A549 (cell line): ENCODE measurements at regions not wholly inside any gene's neighbourhood (a gene's known extent, or its start where the extent isn't known, plus 50 kb on each side); places are given as distances from the start of the nearest gene placed in this dataset.

ENCODE experiments used
- ATAC-seq, 2 experiments: fragments of 200-7000 bp in 1 of 2; fragments of >200 bp in 1 of 2; cut with Nextera tagmentation in 1 of 2; cut with Tn5 transposase in 1 of 2; 3 replicates each; pipeline versions ENCODE4 v1.8.0 to v1.9.1; 2018 to 2020; ENCODE audit warnings: mild to moderate bottlenecking in 1 of 2, moderate library complexity in 1 of 2
- CTCF ChIA-PET: fragments of 300-600 bp; sonication (Branson Sonifier 250); formaldehyde crosslinking; extraction: SDS; loops from one replicate; lab custom pipeline; 2021; ENCODE audit warnings: antibody characterized with exemption, inconsistent platforms; lab: Yijun Ruan, JAX
- POLR2A ChIA-PET: fragments of 350-600 bp; formaldehyde crosslinking; extraction: SDS; loops from one replicate; lab custom pipeline; 2021; ENCODE audit warnings: antibody characterized with exemption, inconsistent platforms; lab: Yijun Ruan, JAX
- DNase-seq, 2 experiments: peaks; one replicate each; pipeline versions ENCODE4 v3.0.0 to v3.0.0-alpha.2; 2011 to 2016; ENCODE audit warnings: low read depth in 1 of 2, low spot score in 1 of 2
- FAIRE-seq: peaks from 2 replicates; lab custom pipeline; 2011; peaks lifted over from hg19 to GRCh38; lab: Jason Lieb, UNC
- H3K27ac ChIP-seq, 2 experiments: fragments of >200 bp; sonication (Bioruptor Twin); formaldehyde crosslinking; 3 replicates each; pipeline ENCODE4 v1.5.1; 2016 to 2017
- H3K4me1 ChIP-seq: fragments of >200 bp; sonication (Bioruptor Twin); formaldehyde crosslinking; 3 replicates; pipeline ENCODE4 v1.6.1; 2016
- H3K4me2 ChIP-seq: fragments of >200 bp; sonication (Bioruptor Twin); formaldehyde crosslinking; 3 replicates; pipeline ENCODE4 v1.6.1; 2016
- H3K4me3 ChIP-seq: fragments of >200 bp; sonication (Bioruptor Twin); formaldehyde crosslinking; 3 replicates; pipeline ENCODE4 v1.5.1; 2016
- H3K9me3 ChIP-seq: fragments of >200 bp; sonication (Bioruptor Twin); formaldehyde crosslinking; 3 replicates; pipeline ENCODE4 v1.6.1; 2016
- ATOH8 ChIP-seq: fragments of 250-450 bp; sonication (Bioruptor Pico); IDR thresholded peaks from 2 replicates; pipeline ENCODE4 v1.5.0; 2020; ENCODE audit warnings: low read depth, mild to moderate bottlenecking, moderate library complexity
- CBX2 ChIP-seq: fragments of 200-600 bp; sonication (generic); IDR thresholded peaks from 2 replicates; pipeline ENCODE4 v1.6.1; 2016; ENCODE audit warnings: low read depth, mild to moderate bottlenecking, borderline replicate concordance
- CBX8 ChIP-seq: fragments of 200-600 bp; sonication (generic); IDR thresholded peaks from 2 replicates; pipeline ENCODE4 v1.6.1; 2016
- CEBPB ChIP-seq, 2 experiments: fragments of >200 bp in 1 of 2; sonication (Bioruptor Twin) in 1 of 2; formaldehyde crosslinking in 1 of 2; IDR thresholded peaks; 2 replicates each; pipeline ENCODE4 v1.6.1; 2012 to 2016
- CHD2 ChIP-seq: fragments of 150-350 bp; IDR thresholded peaks from 2 replicates; pipeline ENCODE4 v1.6.1; 2014; ENCODE audit warnings: low read length; ENCODE audit not compliant: partially characterized antibody
- EHF ChIP-seq: fragments of 250-450 bp; sonication (Bioruptor Pico); IDR thresholded peaks from 2 replicates; pipeline ENCODE4 v1.5.0; 2020; ENCODE audit warnings: mild to moderate bottlenecking
- EHMT2 ChIP-seq: fragments of 200-600 bp; sonication (generic); IDR thresholded peaks from 2 replicates; pipeline ENCODE4 v1.6.1; 2016; ENCODE audit warnings: antibody characterized with exemption, low read depth, mild to moderate bottlenecking, moderate library complexity
- ESRRA ChIP-seq: fragments of 150-350 bp; IDR thresholded peaks from 2 replicates; pipeline ENCODE4 v1.6.1; 2014; ENCODE audit warnings: mild to moderate bottlenecking, low read length, borderline replicate concordance
- FOSL2 ChIP-seq, 2 experiments: fragments of 450-650 bp in 1 of 2; fragments of >200 bp in 1 of 2; sonication (Bioruptor Twin) in 1 of 2; formaldehyde crosslinking; IDR thresholded peaks; 2 replicates each; pipeline versions ENCODE4 v1.5.0 to v1.6.1; 2016 to 2020; ENCODE audit warnings: mild to moderate bottlenecking in 1 of 2, moderate library complexity in 1 of 2
- HES2 ChIP-seq: fragments of >200 bp; sonication (Bioruptor Twin); formaldehyde crosslinking; IDR thresholded peaks from 2 replicates; pipeline ENCODE4 v1.6.1; 2016
- HMGXB4 ChIP-seq: fragments of 250-450 bp; sonication (Bioruptor Pico); IDR thresholded peaks from 2 replicates; pipeline ENCODE4 v1.5.0; 2021; ENCODE audit warnings: mild to moderate bottlenecking, moderate library complexity, borderline replicate concordance
- HOXA7 ChIP-seq: fragments of 250-450 bp; sonication (Bioruptor Pico); IDR thresholded peaks from 2 replicates; pipeline ENCODE4 v1.5.0; 2020; ENCODE audit warnings: mild to moderate bottlenecking, moderate library complexity
- KDM1A ChIP-seq: fragments of 200-600 bp; sonication (generic); IDR thresholded peaks from 2 replicates; pipeline ENCODE4 v1.6.1; 2016; ENCODE audit warnings: low read depth, mild to moderate bottlenecking
- KDM5A ChIP-seq: fragments of 200-600 bp; sonication (generic); IDR thresholded peaks from 2 replicates; pipeline ENCODE4 v1.6.1; 2016; ENCODE audit warnings: antibody characterized with exemption, mild to moderate bottlenecking
- MAFK ChIP-seq: fragments of 450-650 bp; IDR thresholded peaks from 2 replicates; pipeline ENCODE4 v1.6.1; 2014; ENCODE audit not compliant: partially characterized antibody
- NPAS2 ChIP-seq: fragments of 250-450 bp; sonication (Bioruptor Pico); IDR thresholded peaks from 2 replicates; pipeline ENCODE4 v1.8.0; 2022; ENCODE audit warnings: mild to moderate bottlenecking, moderate library complexity, borderline replicate concordance
- PBX3 ChIP-seq: IDR thresholded peaks from 2 replicates; pipeline ENCODE4 v1.6.1; 2012
- PHF8 ChIP-seq: fragments of 200-600 bp; sonication (generic); IDR thresholded peaks from 2 replicates; pipeline ENCODE4 v1.6.1; 2016; ENCODE audit warnings: low read depth, mild to moderate bottlenecking, antibody characterized with exemption, moderate library complexity, borderline replicate concordance
- POLR2A ChIP-seq: IDR thresholded peaks from 2 replicates; pipeline ENCODE4 v1.6.1; 2012; ENCODE audit warnings: mild to moderate bottlenecking, low read length
- POLR2AphosphoS2 ChIP-seq: conservative IDR thresholded peaks from 2 replicates; pipeline ENCODE4 v1.6.1; 2012; ENCODE audit warnings: low read length, improper control_type of control experiment, inconsistent platforms
- RAD21 ChIP-seq, 2 experiments: fragments of >200 bp in 1 of 2; sonication (Bioruptor Twin) in 1 of 2; formaldehyde crosslinking in 1 of 2; IDR thresholded peaks in 1 of 2; conservative IDR thresholded peaks in 1 of 2; 2 replicates in 1 of 2; 3 replicates in 1 of 2; pipeline ENCODE4 v1.6.1; 2012 to 2018; ENCODE audit warnings: inconsistent platforms in 1 of 2
- RARB ChIP-seq: fragments of 250-450 bp; sonication (Bioruptor Pico); IDR thresholded peaks from 2 replicates; pipeline ENCODE4 v1.8.0; 2021; ENCODE audit warnings: mild to moderate bottlenecking, moderate library complexity
- TFCP2L1 ChIP-seq: fragments of 250-450 bp; sonication (Bioruptor Pico); IDR thresholded peaks from 2 replicates; pipeline ENCODE4 v1.5.0; 2021; ENCODE audit warnings: mild to moderate bottlenecking
- USF2 ChIP-seq: fragments of 450-650 bp; IDR thresholded peaks from 2 replicates; pipeline ENCODE4 v1.6.1; 2014; ENCODE audit warnings: antibody characterized with exemption
- ZC3H11A ChIP-seq: fragments of 450-650 bp; IDR thresholded peaks from 2 replicates; pipeline ENCODE4 v1.6.1; 2014; ENCODE audit warnings: antibody characterized with exemption, mild to moderate bottlenecking
- ZFP36 ChIP-seq: fragments of 450-650 bp; IDR thresholded peaks from 2 replicates; pipeline ENCODE4 v1.6.1; 2014; ENCODE audit warnings: borderline replicate concordance; ENCODE audit not compliant: partially characterized antibody
- WGBS: methylation state at CpG from one replicate; pipeline ENCODE4 v1.1.6; 2017; ENCODE audit errors: missing lambda C conversion rate; 5-methylcytosine and 5-hydroxymethylcytosine counted together

GRCh38 chr1:213641312-213641711 is 346.5 kb upstream of the PROX1 start:
- Histone ChIP-seq H3K27ac (no peak overlapping the region), H3K4me2 (no peak overlapping the region), H3K4me1 (no peaks in the 10 kb centered on the region), H3K9me3 (no peaks in the 10 kb centered on the region), H3K4me3 (no peak overlapping the region)
- no peak for FAIRE-seq
- DNase-seq, result no peak
- ChIA-PET POLR2A (interaction anchor here (0.7 kb wide), 1 partner anchor 259 kb away, joined by 3 read pairs; no protein-coding TSS in a partner anchor), CTCF (no interaction called here)
- 11% methylated on average over 2 of the region's 2 CpGs for WGBS
- TF ChIP-seq ZFP36 (no peak), HES2 (no peak), POLR2A (no peak), CBX2 (no peak), HOXA7 (CRISPR knock-in tag) (no peak), EHF (CRISPR knock-in tag) (no peak), CHD2 (no peak), CEBPB (IDR thresholded peaks at IDR 0.05) (no peak), PHF8 (no peak), RAD21 (conservative IDR thresholded peaks at IDR 0.05 in 1 of 2, IDR thresholded peaks at IDR 0.05 in 1 of 2) (no peak), HMGXB4 (CRISPR knock-in tag) (no peak), POLR2AphosphoS2 (no peak), ESRRA (no peak), USF2 (no peak), MAFK (no peak), KDM1A (no peak), NPAS2 (CRISPR knock-in tag) (no peak)
- ATAC-seq, result no peak

- no peaks in the 10 kb centered on the region for H3K4me1 ChIP-seq
- H3K9me3 ChIP-seq, result no peaks in the 10 kb centered on the region
- no peak for FAIRE-seq
- no peak for DNase-seq
- no peak overlapping the region for H3K4me2 ChIP-seq
- CTCF ChIA-PET, result no interaction called here
- POLR2A ChIA-PET, result no interaction called here
- H3K4me3 ChIP-seq, result no peak overlapping the region
- TF ChIP-seq EHF (CRISPR knock-in tag), result no peak
- TF ChIP-seq ZC3H11A, result no peak
- no peak for TF ChIP-seq NPAS2 (CRISPR knock-in tag)
- no peak for TF ChIP-seq FOSL2 (IDR thresholded peaks at IDR 0.05)
- no peak for TF ChIP-seq FOSL2 (CRISPR knock-in tag; IDR thresholded peaks at IDR 0.05)
- no peak for TF ChIP-seq CBX8
- no peak for TF ChIP-seq EHMT2
- no peak overlapping the region for H3K27ac ChIP-seq
- ATAC-seq, result no peak
Observed at GRCh38 chr1:213643360-213643759, 344.4 kb upstream of the PROX1 start.

GRCh38 chr1:213647864-213648650 is 339.7 kb upstream of the PROX1 start:
- Histone ChIP-seq H3K9me3 (no peaks in the 10 kb centered on the region), H3K4me3 (no peak overlapping the region), H3K4me2 (no peak overlapping the region), H3K4me1 (no peaks in the 10 kb centered on the region), H3K27ac (no peak overlapping the region)
- ChIA-PET POLR2A (no interaction called here), CTCF (no interaction called here)
- TF ChIP-seq POLR2AphosphoS2 (no peak), PHF8 (no peak), RARB (CRISPR knock-in tag) (no peak), HMGXB4 (CRISPR knock-in tag) (no peak), KDM5A (no peak), CHD2 (no peak), ATOH8 (CRISPR knock-in tag) (no peak), NPAS2 (CRISPR knock-in tag) (no peak), CBX2 (no peak), PBX3 (no peak), TFCP2L1 (CRISPR knock-in tag) (no peak), MAFK (no peak)
- FAIRE-seq (no peak), DNase-seq (no peak), ATAC-seq (no peak)
- 1% methylated on average over 2 of the region's 2 CpGs for WGBS
